ENCODE measurements at regions not wholly inside any gene's neighbourhood (a gene's known extent, or its start where the extent isn't known, plus 50 kb on each side); places are given as distances from the start of the nearest gene placed in this dataset.

DNA sequence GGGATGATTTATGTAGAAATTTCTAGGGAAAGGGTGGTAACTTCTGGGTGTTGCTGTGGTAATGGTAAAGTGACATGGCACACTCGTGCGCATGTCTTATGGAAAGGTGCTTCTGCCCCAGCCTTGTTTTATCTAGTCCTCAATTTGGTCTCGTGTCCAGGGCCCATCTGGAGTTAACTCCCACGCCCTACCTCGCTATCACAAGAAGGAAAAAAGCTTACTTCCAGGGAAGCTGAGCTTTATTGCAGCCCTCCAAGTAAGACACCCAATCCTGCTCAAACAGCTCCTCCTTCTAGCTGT, 611.8 kb downstream of the TNS3 start:
- ChIA-PET POLR2A (no interaction called here), CTCF (no interaction called here)
- H3K4me3 ChIP-seq (ENCODE audit: low read depth, low read length), result no peak overlapping the region
- no peak for DNase-seq (ENCODE audit: low read depth, low spot score)
- TF ChIP-seq, protein P1, sequence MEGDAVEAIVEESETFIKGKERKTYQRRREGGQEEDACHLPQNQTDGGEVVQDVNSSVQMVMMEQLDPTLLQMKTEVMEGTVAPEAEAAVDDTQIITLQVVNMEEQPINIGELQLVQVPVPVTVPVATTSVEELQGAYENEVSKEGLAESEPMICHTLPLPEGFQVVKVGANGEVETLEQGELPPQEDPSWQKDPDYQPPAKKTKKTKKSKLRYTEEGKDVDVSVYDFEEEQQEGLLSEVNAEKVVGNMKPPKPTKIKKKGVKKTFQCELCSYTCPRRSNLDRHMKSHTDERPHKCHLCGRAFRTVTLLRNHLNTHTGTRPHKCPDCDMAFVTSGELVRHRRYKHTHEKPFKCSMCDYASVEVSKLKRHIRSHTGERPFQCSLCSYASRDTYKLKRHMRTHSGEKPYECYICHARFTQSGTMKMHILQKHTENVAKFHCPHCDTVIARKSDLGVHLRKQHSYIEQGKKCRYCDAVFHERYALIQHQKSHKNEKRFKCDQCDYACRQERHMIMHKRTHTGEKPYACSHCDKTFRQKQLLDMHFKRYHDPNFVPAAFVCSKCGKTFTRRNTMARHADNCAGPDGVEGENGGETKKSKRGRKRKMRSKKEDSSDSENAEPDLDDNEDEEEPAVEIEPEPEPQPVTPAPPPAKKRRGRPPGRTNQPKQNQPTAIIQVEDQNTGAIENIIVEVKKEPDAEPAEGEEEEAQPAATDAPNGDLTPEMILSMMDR (IDR thresholded peaks at IDR 0.05; ENCODE audit: insufficient read depth, low read length, missing control alignments), result no peak

DNA sequence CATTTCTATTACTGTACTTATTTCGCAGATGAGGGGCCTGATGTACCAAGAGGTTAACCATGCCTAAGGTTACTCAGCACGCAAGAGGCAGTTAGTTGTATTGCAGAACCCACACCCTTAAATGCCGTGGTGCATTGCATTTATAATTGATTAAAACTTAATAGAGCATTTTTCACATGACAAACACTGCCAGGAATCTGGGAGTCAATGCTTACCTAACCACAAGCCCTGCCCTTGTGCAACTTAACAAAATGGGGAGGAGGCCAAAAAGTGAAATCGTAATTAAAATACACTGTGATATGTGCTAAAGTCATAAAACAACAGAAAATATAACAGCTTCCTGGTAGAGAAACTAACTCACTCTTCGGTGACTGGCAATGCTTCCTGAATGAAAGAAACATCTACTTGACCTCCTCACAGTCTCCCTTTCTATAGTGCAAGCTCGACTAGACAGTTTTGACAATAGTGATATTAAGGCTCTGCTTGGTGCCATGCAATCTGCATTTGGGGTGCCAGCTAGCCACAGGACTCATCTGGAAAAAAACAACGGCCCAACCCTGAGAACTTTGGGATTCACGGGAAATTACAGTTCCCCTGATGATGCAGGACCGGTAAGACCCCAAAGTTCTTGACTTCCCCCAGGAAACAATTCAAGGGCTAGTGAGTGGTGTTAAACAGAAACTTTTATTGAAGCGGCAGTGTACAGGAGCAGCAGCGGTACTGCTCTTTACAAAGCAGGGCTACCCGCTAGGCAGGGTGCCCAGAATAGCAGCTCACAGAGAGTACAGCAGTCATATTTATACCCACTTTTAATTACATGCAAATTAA, 612.4 kb downstream of the TNS3 start:
- ChIA-PET CTCF (no interaction called here), POLR2A (no interaction called here)
- TF ChIP-seq, protein P1 (IDR thresholded peaks at IDR 0.05; ENCODE audit: insufficient read depth, low read length, missing control alignments), result no peak
- DNase-seq (ENCODE audit: low read depth, low spot score), result peak; percentile 41
- no peak overlapping the region for H3K4me3 ChIP-seq (ENCODE audit: low read depth, low read length)

GRCh38 chr7:46968003-46968402, 613.9 kb downstream of the TNS3 start:
- no peak overlapping the region for H3K4me3 ChIP-seq (ENCODE audit: low read depth, low read length)
- ChIA-PET POLR2A (no interaction called here), CTCF (no interaction called here)
- TF ChIP-seq, protein P1 (IDR thresholded peaks at IDR 0.05; ENCODE audit: insufficient read depth, low read length, missing control alignments), result no peak
- DNase-seq (ENCODE audit: low read depth, low spot score), result no peak

GRCh38 chr7:46963719-46964118, 618.2 kb downstream of the TNS3 start:
- H3K4me3 ChIP-seq (ENCODE audit: low read depth, low read length), result no peak overlapping the region
- DNase-seq (ENCODE audit: low read depth, low spot score), result no peak
- CTCF ChIA-PET, result no interaction called here
- TF ChIP-seq, protein P1 (IDR thresholded peaks at IDR 0.05; ENCODE audit: insufficient read depth, low read length, missing control alignments), result no peak
- POLR2A ChIA-PET, result no interaction called here

DNA sequence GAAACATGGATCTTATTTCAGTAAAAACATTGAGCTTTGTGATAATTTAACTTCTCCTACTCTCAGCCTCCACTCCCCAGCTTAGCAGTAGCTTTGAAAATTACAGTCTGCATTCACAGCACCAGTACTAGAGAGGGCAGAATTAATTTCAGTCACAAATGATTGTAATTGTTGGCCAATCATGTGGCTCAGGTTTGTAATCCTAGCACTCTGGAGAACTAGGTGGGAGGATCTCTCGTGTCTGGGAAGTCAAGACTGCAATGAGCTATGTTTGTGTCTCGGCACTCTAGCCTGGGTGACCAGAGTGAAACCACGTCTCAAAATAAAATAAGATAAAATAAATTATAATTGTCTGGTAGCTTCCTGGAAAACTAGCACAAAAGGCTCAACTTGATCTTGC, 620.9 kb downstream of the TNS3 start:
- no peak overlapping the region for H3K4me3 ChIP-seq (ENCODE audit: low read depth, low read length)
- ChIA-PET POLR2A (no interaction called here), CTCF (interaction anchor here (1.1 kb wide), 1 partner anchor 1038 kb away, joined by 3 read pairs; no protein-coding TSS in a partner anchor)
- no peak for DNase-seq (ENCODE audit: low read depth, low spot score)
- TF ChIP-seq, protein P1 (IDR thresholded peaks at IDR 0.05; ENCODE audit: insufficient read depth, low read length, missing control alignments), result no peak

DNA sequence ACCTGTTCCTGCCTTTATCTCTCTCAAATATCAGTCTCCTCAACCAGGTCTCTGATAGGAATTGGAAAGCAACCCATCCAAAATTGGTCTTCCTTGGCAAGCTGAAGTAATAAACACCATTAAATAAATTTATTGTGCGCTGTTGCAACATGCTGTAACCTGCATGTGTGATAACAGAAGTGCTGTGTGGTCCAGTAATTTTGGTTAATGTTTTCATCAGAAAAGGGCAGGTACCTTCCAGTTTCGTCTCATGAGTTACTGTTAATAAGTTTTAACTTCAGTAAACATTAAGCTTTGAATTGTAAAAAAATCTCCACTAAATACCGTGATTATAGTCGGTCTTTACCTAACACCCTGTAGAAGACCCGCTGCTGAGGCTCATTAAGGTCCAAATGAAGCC, 624.7 kb downstream of the TNS3 start:
- DNase-seq (ENCODE audit: low read depth, low spot score), result no peak
- no peak overlapping the region for H3K4me3 ChIP-seq (ENCODE audit: low read depth, low read length)
- ChIA-PET POLR2A (no interaction called here), CTCF (interaction anchor here (1.2 kb wide), 1 partner anchor 131 kb away, joined by 3 read pairs; no protein-coding TSS in a partner anchor)
- TF ChIP-seq, protein P1 (IDR thresholded peaks at IDR 0.05; ENCODE audit: insufficient read depth, low read length, missing control alignments), result no peak

Measured in AG04449 (cell line).